HEK293 (cell line): ENCODE measurements at regions not wholly inside any gene's neighbourhood (a gene's known extent, or its start where the extent isn't known, plus 50 kb on each side); places are given as distances from the start of the nearest gene placed in this dataset.
"Not testable (repeated sequence)": the region's sequence is repeated elsewhere in the genome, so short reads cannot be mapped to it uniquely, and the experiment has no call there.

Source experiments
- CTCF ChIA-PET: fragments of 350-600 bp; formaldehyde crosslinking; extraction: SDS; loops from one replicate; lab custom pipeline; 2021; ENCODE audit warnings: antibody characterized with exemption; lab: Yijun Ruan, JAX
- POLR2A ChIA-PET: fragments of 300-600 bp; formaldehyde crosslinking; extraction: SDS; loops from one replicate; lab custom pipeline; 2020; ENCODE audit warnings: antibody characterized with exemption, inconsistent platforms; lab: Yijun Ruan, JAX
- H3K27ac ChIP-seq: fragments of 200-500 bp; sonication (Bioruptor generic); 2 replicates; pipeline ENCODE4 v1.5.1; 2014; ENCODE audit warnings: low read depth, low read length, control low read depth, inconsistent platforms; ENCODE audit errors: extremely low read depth
- H3K36me3 ChIP-seq, 2 experiments: fragments of 200-500 bp in 1 of 2; sonication (Bioruptor generic) in 1 of 2; 1 replicate in 1 of 2; 2 replicates in 1 of 2; pipeline ENCODE4 v1.5.1; 2014 to 2017; ENCODE audit warnings: inconsistent platforms in 2 of 2, low read length in 2 of 2; ENCODE audit not compliant: control insufficient read depth in 2 of 2, insufficient read depth in 1 of 2
- H3K4me1 ChIP-seq: fragments of 200-500 bp; sonication (Bioruptor generic); 2 replicates; pipeline ENCODE4 v1.5.1; 2014; ENCODE audit warnings: mild to moderate bottlenecking, low read length, inconsistent platforms; ENCODE audit not compliant: control insufficient read depth, insufficient read depth
- H3K4me3 ChIP-seq: 2 replicates; pipeline ENCODE4 v1.5.1; 2011; ENCODE audit warnings: low read depth, mild to moderate bottlenecking, control low read depth, low read length, moderate library complexity
- H3K9me3 ChIP-seq: fragments of 200-500 bp; sonication (Bioruptor generic); 2 replicates; pipeline ENCODE4 v1.5.1; 2014; ENCODE audit warnings: low read depth, low read length, inconsistent platforms; ENCODE audit not compliant: control insufficient read depth, insufficient read depth
- GLIS2 ChIP-seq: fragments of 450-650 bp; formaldehyde crosslinking; IDR thresholded peaks from 2 replicates; pipeline ENCODE4 v1.5.1; 2016; ENCODE audit warnings: missing biosample characterization, missing genetic modification characterization
- KLF8 ChIP-seq: fragments of 450-650 bp; formaldehyde crosslinking; IDR thresholded peaks from 2 replicates; pipeline ENCODE4 v1.5.1; 2016; ENCODE audit warnings: missing biosample characterization, missing genetic modification characterization
- REPIN1 ChIP-seq: fragments of 450-650 bp; formaldehyde crosslinking; IDR thresholded peaks from 2 replicates; pipeline ENCODE4 v1.5.1; 2017; ENCODE audit warnings: missing biosample characterization, missing genetic modification characterization, low read depth
- TRIM28 ChIP-seq: IDR thresholded peaks from 2 replicates; pipeline ENCODE4 v1.6.1; 2011; ENCODE audit warnings: low read length, control low read depth, borderline replicate concordance
- WT1 ChIP-seq: fragments of 450-650 bp; formaldehyde crosslinking; IDR thresholded peaks from 2 replicates; pipeline ENCODE4 v1.5.1; 2016; ENCODE audit warnings: missing biosample characterization, missing genetic modification characterization
- ZNF2 ChIP-seq: fragments of 450-650 bp; formaldehyde crosslinking; IDR thresholded peaks from 2 replicates; pipeline ENCODE4 v1.5.1; 2016; ENCODE audit warnings: missing biosample characterization, missing genetic modification characterization
- ZNF223 ChIP-seq: fragments of 450-650 bp; formaldehyde crosslinking; IDR thresholded peaks from 2 replicates; pipeline ENCODE4 v1.5.1; 2016; ENCODE audit warnings: missing biosample characterization, missing genetic modification characterization
- ZNF239 ChIP-seq: fragments of 450-650 bp; formaldehyde crosslinking; IDR thresholded peaks from 2 replicates; pipeline ENCODE4 v1.5.1; 2016; ENCODE audit warnings: missing biosample characterization, missing genetic modification characterization
- ZNF248 ChIP-seq: fragments of 450-650 bp; formaldehyde crosslinking; IDR thresholded peaks from 2 replicates; pipeline ENCODE4 v1.5.1; 2017; ENCODE audit warnings: missing biosample characterization, missing genetic modification characterization
- ZNF302 ChIP-seq: fragments of 450-650 bp; formaldehyde crosslinking; IDR thresholded peaks from 2 replicates; pipeline ENCODE4 v1.5.1; 2016; ENCODE audit warnings: missing biosample characterization, missing genetic modification characterization, low read depth
- ZNF664 ChIP-seq: fragments of 450-650 bp; formaldehyde crosslinking; IDR thresholded peaks from 2 replicates; pipeline ENCODE4 v1.5.1; 2016; ENCODE audit warnings: missing biosample characterization, missing genetic modification characterization
- ZNF701 ChIP-seq: fragments of 450-650 bp; formaldehyde crosslinking; IDR thresholded peaks from 2 replicates; pipeline ENCODE4 v1.5.1; 2016; ENCODE audit warnings: missing biosample characterization, missing genetic modification characterization
- ZNF768 ChIP-seq: fragments of 450-650 bp; formaldehyde crosslinking; IDR thresholded peaks from 2 replicates; pipeline ENCODE4 v1.5.1; 2018; ENCODE audit warnings: missing biosample characterization, mild to moderate bottlenecking, missing genetic modification characterization
- ZNF837 ChIP-seq: fragments of 450-650 bp; formaldehyde crosslinking; IDR thresholded peaks from 2 replicates; pipeline ENCODE4 v1.5.1; 2016; ENCODE audit warnings: missing biosample characterization, missing genetic modification characterization
- ZNF843 ChIP-seq: fragments of 450-650 bp; formaldehyde crosslinking; IDR thresholded peaks from 2 replicates; pipeline ENCODE4 v1.5.1; 2016; ENCODE audit warnings: missing biosample characterization, missing genetic modification characterization
- ZXDB ChIP-seq: fragments of 450-650 bp; formaldehyde crosslinking; IDR thresholded peaks from 2 replicates; pipeline ENCODE4 v1.5.1; 2016; ENCODE audit warnings: missing biosample characterization, missing genetic modification characterization
- TF ChIP-seq, protein P1 (sequence below): fragments of 450-650 bp; IDR thresholded peaks from 2 replicates; pipeline ENCODE4 v1.5.1; 2018; ENCODE audit warnings: missing biosample characterization, mild to moderate bottlenecking, missing genetic modification characterization
- TF ChIP-seq, protein P2 (sequence below): fragments of 450-650 bp; formaldehyde crosslinking; conservative IDR thresholded peaks from 2 replicates; pipeline ENCODE4 v1.5.1; 2016; ENCODE audit warnings: low read depth, missing biosample characterization, missing genetic modification characterization
- TF ChIP-seq, protein P3 (sequence below): fragments of 450-650 bp; formaldehyde crosslinking; IDR thresholded peaks from 2 replicates; pipeline ENCODE4 v1.5.1; 2016; ENCODE audit warnings: missing biosample characterization, missing genetic modification characterization

DNA sequence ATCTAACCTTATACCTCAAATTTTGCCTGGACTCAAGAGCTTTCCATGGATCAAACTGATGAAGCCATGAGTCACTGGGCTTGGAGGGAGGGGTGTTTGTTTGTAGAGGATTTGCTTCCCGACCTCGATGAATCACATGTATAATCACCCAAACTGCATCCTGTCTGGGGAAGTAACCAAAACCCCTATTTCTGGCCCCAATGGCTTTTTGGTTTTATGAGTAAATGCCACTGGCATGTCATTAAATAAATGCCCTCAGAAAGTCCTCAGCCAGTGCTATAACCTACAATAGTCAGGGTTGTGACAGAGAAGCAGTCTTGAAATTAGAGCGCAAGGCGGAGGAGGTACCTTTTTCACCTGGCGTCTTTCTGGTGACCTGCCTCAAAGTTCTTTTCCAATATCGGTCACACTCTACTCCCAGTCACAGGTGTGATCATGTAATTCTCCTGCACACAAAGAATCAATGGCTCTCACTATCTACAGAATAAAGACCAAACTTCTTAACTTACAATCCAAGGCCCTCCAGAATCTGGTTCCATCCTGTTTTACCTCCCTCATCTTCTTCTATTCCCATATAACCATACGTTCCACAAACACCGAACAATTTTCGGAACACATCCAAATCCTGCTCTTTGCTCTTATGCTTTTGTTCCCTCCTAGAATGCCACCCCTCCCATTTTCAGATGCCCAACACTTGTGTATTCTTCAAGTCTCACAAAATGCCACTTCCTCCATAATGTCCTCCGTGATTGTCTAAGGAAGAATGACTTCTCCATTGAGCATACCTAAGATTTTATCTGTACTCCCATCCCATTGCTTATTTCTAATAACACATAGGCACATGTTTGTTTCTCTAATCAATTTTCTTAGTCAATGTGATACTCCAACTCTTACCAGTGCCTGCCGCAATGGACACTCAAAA lies 81.3 kb upstream of the BLID start:
- TF ChIP-seq ZNF223 (tag by site-specific recombination) (no peak), ZNF664 (tag by site-specific recombination) (no peak), ZNF302 (tag by site-specific recombination) (no peak), ZNF843 (no peak), ZNF837 (no peak), ZXDB (no peak), ZNF239 (tag by site-specific recombination) (no peak), WT1 (tag by site-specific recombination) (no peak), KLF8 (tag by site-specific recombination) (no peak)
- H3K4me3 ChIP-seq = no peak overlapping the region
- ChIA-PET POLR2A (interaction anchor here (0.7 kb wide), 1 partner anchor 13 kb away, joined by 3 read pairs; no protein-coding TSS in a partner anchor), CTCF (interaction anchor here (0.6 to 1.3 kb wide), 3 partner anchors 89 to 1246 kb away, joined by 4 to 6 read pairs (median 6); no protein-coding TSS in a partner anchor)
- no peaks in the 10 kb centered on the region for H3K36me3 ChIP-seq
- H3K9me3 ChIP-seq = no peaks in the 10 kb centered on the region
- no peaks in the 10 kb centered on the region; the same call in 1 of the 2 replicates for H3K4me1 ChIP-seq
- no peak overlapping the region; the same call in 1 of the 2 replicates for H3K27ac ChIP-seq

DNA sequence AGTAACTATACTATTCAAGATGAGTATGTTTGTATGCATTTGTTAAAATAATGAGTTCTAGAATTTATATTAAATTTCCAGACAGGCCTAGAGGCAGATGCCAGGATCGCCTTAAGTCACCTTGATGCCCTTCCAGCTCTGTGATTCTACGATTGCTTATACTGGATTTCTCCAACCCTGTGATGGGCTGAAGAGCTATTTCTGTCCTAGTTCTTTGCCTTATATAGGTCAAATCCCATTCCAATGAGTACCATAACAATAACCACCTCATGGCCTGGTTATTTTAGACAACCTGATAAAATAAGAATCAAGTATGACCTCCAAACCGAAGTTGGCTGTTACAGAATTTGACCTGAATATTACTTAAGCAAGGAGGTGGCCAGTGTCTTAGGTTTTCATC lies 79.8 kb upstream of the BLID start:
- ChIA-PET CTCF (interaction anchor here (0.6 to 2.9 kb wide), 5 partner anchors 8 to 309 kb away, joined by 3 to 11 read pairs (median 5); no protein-coding TSS in a partner anchor), POLR2A (no interaction called here)
- Histone ChIP-seq H3K4me3 (no peak overlapping the region), H3K27ac (no peak overlapping the region), H3K9me3 (no peaks in the 10 kb centered on the region), H3K4me1 (no peaks in the 10 kb centered on the region), H3K36me3 (no peaks in the 10 kb centered on the region)
- TF ChIP-seq, protein P1, sequence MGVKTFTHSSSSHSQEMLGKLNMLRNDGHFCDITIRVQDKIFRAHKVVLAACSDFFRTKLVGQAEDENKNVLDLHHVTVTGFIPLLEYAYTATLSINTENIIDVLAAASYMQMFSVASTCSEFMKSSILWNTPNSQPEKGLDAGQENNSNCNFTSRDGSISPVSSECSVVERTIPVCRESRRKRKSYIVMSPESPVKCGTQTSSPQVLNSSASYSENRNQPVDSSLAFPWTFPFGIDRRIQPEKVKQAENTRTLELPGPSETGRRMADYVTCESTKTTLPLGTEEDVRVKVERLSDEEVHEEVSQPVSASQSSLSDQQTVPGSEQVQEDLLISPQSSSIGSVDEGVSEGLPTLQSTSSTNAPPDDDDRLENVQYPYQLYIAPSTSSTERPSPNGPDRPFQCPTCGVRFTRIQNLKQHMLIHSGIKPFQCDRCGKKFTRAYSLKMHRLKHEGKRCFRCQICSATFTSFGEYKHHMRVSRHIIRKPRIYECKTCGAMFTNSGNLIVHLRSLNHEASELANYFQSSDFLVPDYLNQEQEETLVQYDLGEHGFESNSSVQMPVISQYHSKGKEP (tag by site-specific recombination) = no peak
- no peak for TF ChIP-seq ZNF2 (tag by site-specific recombination)
- no peak for TF ChIP-seq ZNF701
- TF ChIP-seq, protein P2, sequence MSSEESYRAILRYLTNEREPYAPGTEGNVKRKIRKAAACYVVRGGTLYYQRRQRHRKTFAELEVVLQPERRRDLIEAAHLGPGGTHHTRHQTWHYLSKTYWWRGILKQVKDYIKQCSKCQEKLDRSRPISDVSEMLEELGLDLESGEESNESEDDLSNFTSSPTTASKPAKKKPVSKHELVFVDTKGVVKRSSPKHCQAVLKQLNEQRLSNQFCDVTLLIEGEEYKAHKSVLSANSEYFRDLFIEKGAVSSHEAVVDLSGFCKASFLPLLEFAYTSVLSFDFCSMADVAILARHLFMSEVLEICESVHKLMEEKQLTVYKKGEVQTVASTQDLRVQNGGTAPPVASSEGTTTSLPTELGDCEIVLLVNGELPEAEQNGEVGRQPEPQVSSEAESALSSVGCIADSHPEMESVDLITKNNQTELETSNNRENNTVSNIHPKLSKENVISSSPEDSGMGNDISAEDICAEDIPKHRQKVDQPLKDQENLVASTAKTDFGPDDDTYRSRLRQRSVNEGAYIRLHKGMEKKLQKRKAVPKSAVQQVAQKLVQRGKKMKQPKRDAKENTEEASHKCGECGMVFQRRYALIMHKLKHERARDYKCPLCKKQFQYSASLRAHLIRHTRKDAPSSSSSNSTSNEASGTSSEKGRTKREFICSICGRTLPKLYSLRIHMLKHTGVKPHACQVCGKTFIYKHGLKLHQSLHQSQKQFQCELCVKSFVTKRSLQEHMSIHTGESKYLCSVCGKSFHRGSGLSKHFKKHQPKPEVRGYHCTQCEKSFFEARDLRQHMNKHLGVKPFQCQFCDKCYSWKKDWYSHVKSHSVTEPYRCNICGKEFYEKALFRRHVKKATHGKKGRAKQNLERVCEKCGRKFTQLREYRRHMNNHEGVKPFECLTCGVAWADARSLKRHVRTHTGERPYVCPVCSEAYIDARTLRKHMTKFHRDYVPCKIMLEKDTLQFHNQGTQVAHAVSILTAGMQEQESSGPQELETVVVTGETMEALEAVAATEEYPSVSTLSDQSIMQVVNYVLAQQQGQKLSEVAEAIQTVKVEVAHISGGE = no peak
- no peak for TF ChIP-seq ZNF248 (tag by site-specific recombination)
- no peak for TF ChIP-seq REPIN1 (tag by site-specific recombination)
- no peak for TF ChIP-seq TRIM28
- TF ChIP-seq GLIS2 (tag by site-specific recombination) = no peak
- TF ChIP-seq, protein P3, sequence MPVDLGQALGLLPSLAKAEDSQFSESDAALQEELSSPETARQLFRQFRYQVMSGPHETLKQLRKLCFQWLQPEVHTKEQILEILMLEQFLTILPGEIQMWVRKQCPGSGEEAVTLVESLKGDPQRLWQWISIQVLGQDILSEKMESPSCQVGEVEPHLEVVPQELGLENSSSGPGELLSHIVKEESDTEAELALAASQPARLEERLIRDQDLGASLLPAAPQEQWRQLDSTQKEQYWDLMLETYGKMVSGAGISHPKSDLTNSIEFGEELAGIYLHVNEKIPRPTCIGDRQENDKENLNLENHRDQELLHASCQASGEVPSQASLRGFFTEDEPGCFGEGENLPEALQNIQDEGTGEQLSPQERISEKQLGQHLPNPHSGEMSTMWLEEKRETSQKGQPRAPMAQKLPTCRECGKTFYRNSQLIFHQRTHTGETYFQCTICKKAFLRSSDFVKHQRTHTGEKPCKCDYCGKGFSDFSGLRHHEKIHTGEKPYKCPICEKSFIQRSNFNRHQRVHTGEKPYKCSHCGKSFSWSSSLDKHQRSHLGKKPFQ (tag by site-specific recombination) = no peak
- TF ChIP-seq ZNF768 (tag by site-specific recombination) = no peak

DNA sequence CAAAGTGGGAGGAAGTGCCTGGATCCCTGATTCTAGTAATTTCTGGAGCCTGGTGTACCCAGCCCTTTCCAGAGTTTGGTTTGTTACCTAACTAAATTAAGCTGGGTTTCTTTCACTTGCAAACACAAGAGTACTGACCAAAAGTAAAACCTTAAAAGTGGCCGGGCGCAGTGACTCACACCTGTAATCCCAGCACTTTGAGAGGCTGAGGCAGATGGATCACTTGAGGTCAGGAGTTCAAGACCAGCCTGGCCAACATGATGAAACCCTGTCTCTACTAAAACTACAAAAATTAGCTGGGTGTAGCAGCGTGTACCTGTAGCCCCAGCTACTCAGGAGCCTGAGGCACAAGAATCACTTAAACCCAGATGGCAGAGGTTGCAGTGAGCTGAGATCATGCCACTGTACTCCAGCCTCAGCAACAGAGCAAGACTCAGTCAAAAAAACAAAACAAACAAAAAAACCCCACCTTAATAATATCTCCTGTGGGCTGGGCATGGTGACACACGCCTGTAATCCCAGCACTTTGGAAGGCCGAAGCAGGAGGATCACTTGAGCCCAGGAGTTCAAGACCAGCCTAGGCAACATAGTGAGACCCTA lies 78.0 kb upstream of the BLID start:
- H3K9me3 ChIP-seq, H3K27ac ChIP-seq, H3K4me1 ChIP-seq: not testable (repeated sequence)

More for the DNA sequence above, 78.0 kb upstream of the BLID start:
- POLR2A ChIA-PET, H3K36me3 ChIP-seq, H3K4me3 ChIP-seq: not testable (repeated sequence)
- CTCF ChIA-PET = interaction anchor here (1.0 to 2.9 kb wide), 4 partner anchors 9 to 538 kb away, joined by 4 to 11 read pairs (median 5); no protein-coding TSS in a partner anchor
